GM18951 (cell line): ENCODE measurements at regions not wholly inside any gene's neighbourhood (a gene's known extent, or its start where the extent isn't known, plus 50 kb on each side); places are given as distances from the start of the nearest gene placed in this dataset.

ENCODE experiments used
- POLR2A ChIP-seq: IDR thresholded peaks from 4 replicates; pipeline ENCODE4 v1.6.1; 2011; ENCODE audit warnings: mild to moderate bottlenecking; ENCODE audit not compliant: insufficient read length, insufficient read depth; ENCODE audit errors: extremely low read depth
- in situ Hi-C: fragments of 300-500 bp; cut with MboI; formaldehyde crosslinking; loops from one replicate; pipeline ENCODE4 v1.12.0; 2022; ENCODE audit warnings: low sequenced_read_pairs, mixed read lengths, inconsistent platforms; ENCODE audit not compliant: unreplicated experiment

DNA sequence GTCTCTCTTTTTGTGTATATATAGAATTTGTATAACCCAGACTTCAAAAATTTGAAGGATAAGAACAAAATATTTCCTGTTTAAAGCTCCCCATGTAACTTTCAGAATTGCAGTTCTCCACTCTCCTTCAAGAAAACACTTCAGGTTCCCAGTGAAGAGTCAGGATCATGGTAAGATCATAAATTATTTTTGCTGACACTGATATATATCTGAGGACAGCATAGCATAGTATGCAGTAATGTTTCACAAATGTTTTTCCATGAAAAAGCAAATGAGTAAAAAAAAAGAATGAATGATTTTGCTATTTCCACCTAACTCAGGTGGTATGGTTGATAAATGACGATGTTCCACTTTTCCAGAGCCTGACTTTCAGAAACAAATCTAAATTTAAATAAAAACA is 545.6 kb upstream of the EPHA7 start:
- in situ Hi-C loops: no loop called here
- no peak for TF ChIP-seq POLR2A

DNA sequence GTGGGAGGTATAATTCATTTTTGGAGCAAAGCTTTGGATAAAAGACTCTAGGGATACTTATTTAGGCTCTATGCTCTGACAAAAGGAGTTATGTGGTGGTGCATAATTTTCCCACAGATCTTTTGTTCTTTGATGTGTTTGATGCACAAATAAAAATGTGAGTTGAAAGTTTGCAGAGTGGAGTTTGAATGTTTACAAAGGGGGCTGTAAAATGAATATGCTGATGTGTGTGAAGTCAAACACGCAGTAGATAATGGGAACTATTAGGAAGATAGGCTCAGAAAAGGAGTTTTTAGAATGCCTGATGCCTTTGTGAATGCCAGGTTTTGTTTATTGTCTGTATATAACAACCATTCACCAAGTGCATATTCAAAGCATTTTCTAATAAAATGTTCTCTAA is 545.0 kb upstream of the EPHA7 start:
- TF ChIP-seq POLR2A: no peak
- in situ Hi-C loops: no loop called here

GRCh38 chr6:93962566-93962965 is 543.2 kb upstream of the EPHA7 start:
- no peak for TF ChIP-seq POLR2A
- in situ Hi-C loops: no loop called here

- in situ Hi-C loops: no loop called here
- no peak for TF ChIP-seq POLR2A
Observed at GRCh38 chr6:93954584-93954983, 535.2 kb upstream of the EPHA7 start.

GRCh38 chr6:93943661-93944060 is 524.3 kb upstream of the EPHA7 start:
- TF ChIP-seq POLR2A: no peak
- in situ Hi-C loops: no loop called here

DNA sequence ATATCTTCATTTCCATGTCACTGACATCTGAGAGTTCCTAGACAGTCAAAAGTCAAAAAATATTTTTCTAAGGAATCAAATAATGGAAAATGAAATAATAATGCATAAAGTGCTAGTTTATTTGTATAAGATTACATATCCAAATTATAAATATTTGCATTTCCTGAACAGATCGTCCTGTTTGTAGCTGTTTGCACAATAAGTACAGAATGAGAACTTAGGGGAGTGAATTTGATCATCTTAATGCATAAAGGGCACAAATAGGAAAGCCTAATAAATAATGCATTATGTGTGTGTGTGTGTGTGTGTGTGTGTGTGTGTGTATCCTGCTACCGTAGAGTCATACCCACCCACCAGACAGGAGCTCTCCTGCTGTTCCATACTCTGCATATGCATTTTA is 521.0 kb upstream of the EPHA7 start:
- no peak for TF ChIP-seq POLR2A
- in situ Hi-C loops: no loop called here

GRCh38 chr6:93932175-93932574 is 512.8 kb upstream of the EPHA7 start:
- TF ChIP-seq POLR2A: no peak
- in situ Hi-C loops: no loop called here

DNA sequence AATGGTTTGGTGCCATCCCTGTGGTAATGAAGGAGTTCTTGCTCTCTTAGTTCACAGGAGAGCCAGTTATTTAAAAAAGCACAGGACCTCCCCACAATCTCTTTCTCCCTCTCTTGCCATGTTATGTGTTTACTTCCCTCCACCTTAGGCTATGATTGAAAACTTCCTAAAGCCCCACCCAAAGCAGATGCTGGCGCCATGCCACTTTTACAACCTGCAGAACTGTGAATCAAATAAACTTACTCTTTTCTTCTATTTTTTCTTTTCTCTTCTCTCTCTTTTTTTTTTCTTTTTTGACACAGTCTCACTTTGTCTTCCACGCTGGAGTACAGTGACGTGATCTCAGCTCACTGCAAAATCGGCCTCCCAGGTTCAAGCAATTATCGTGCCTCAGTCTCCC is 508.4 kb upstream of the EPHA7 start:
- in situ Hi-C loops: no loop called here
- no peak for TF ChIP-seq POLR2A

- TF ChIP-seq POLR2A: no peak
- in situ Hi-C loops: no loop called here
Observed at GRCh38 chr6:93919365-93919764, 500.0 kb upstream of the EPHA7 start.

DNA sequence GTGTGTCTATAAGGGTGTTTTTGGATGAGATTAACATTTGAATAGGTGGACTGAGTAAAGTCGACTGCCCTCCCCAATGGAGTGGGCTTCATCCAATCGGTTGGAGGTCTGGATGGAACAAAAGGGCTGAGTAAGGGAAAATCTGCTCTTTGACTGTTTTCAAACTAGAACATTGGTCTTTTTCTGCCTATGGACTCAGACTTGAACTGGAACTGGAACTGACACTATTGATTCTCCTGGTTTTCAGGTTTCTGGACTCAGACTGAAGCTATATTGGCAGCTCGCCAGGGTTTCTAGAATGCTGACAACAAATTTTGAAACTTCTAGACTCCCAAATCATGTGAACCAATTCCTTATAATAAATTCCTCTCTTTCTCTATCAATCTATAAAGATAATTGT is 498.9 kb upstream of the EPHA7 start:
- in situ Hi-C loops: no loop called here
- TF ChIP-seq POLR2A: no peak

- TF ChIP-seq POLR2A: no peak
Observed at GRCh38 chr6:93917216-93917615, 497.9 kb upstream of the EPHA7 start.

GRCh38 chr6:93916716-93917115 is 497.4 kb upstream of the EPHA7 start:
- TF ChIP-seq POLR2A: no peak
- in situ Hi-C loops: no loop called here

More at GRCh38 chr6:93917216-93917615, 497.9 kb upstream of the EPHA7 start:
- in situ Hi-C loops: no loop called here

DNA sequence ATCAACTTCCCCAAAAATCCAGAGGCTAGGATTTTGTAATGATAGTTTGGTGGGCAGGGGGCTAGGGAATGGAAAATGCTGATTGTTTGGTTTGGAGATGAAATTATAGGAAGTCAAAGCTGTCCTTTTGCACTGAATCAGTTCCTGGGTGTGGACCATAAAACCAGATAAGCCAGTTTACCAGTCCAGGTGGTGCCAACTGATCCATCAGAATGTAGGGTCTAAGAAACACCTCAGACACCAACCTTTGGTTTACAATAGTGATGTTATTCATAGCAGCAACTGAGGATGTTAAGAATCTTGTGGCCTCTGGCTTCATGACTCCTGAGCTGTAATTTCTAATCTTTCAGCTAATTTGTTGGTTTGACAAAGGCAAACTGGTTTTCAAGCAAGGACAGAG is 496.6 kb upstream of the EPHA7 start:
- no peak for TF ChIP-seq POLR2A
- in situ Hi-C loops: no loop called here

DNA sequence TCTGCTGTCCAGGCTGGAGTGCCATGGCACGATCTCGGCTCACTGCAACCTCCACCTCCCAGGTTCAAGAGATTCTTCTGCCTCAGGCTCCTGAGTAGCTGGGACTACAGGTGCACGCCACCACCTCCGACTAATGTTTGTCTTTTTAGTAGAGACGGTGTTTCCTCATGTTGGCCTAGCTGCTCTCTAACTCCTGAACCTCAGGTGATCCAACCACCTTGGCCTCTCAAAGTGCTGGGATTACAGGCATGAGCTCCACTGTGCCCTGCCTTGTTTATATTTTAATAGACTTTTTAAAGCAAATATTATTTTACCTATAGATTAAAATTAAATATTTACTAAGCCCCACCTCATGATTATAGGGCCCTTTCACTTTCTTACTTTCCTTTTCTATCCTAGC is 483.2 kb upstream of the EPHA7 start:
- TF ChIP-seq POLR2A: no peak
- in situ Hi-C loops: no loop called here

- in situ Hi-C loops: no loop called here
- no peak for TF ChIP-seq POLR2A
Observed at GRCh38 chr6:93900142-93900541, 480.8 kb upstream of the EPHA7 start.
